Upper lobe of left lung (tissue), 4 donors: ENCODE measurements at regions not wholly inside any gene's neighbourhood (a gene's known extent, or its start where the extent isn't known, plus 50 kb on each side); places are given as distances from the start of the nearest gene placed in this dataset.

Experiments
- CTCF ChIP-seq, 6 experiments: fragments of 450-650 bp in 4 of 6; fragments of 200-600 bp in 2 of 6; sonication (generic) in 2 of 6; IDR thresholded peaks; one replicate each; pipeline ENCODE4 v1.5.1; 2016 to 2019; ENCODE audit warnings: antibody characterized with exemption in 6 of 6
- POLR2A ChIP-seq, 4 donors: fragments of 450-650 bp; IDR thresholded peaks; one replicate each; pipeline ENCODE4 v1.5.1; 2016 to 2017; ENCODE audit warnings: antibody characterized with exemption in 4 of 4, mild to moderate bottlenecking in 2 of 4
- POLR2AphosphoS5 ChIP-seq, 2 donors: sonication (generic); formaldehyde crosslinking; IDR thresholded peaks; one replicate each; pipeline ENCODE4 v1.5.1; 2017; ENCODE audit warnings: antibody characterized with exemption in 2 of 2

DNA sequence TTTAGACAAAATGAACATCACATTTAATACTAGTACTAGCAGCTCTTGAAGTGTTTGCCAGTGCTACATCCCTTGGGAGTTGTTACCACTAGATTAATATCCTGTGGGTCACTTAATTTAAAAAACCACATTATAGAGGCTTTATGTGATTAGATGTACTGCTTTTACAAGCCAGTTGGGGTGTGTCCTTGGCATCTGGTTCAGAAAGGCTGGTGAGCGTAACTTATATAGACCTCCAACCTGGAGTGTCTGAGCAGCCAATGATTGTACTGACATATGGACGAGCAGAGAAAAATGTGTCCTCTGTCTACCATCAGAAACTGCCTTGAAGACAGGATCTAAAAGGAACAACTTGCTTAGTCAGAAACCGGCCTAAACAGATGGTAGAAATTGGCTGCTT is 306.2 kb upstream of the ATP11B start:
- TF ChIP-seq POLR2A (IDR thresholded peaks at IDR 0.05) (no peak), CTCF (IDR thresholded peaks at IDR 0.05) (no peak), POLR2AphosphoS5 (IDR thresholded peaks at IDR 0.05) (no peak)
